ENCODE measurements at regions not wholly inside any gene's neighbourhood (a gene's known extent, or its start where the extent isn't known, plus 50 kb on each side); places are given as distances from the start of the nearest gene placed in this dataset.

DNA sequence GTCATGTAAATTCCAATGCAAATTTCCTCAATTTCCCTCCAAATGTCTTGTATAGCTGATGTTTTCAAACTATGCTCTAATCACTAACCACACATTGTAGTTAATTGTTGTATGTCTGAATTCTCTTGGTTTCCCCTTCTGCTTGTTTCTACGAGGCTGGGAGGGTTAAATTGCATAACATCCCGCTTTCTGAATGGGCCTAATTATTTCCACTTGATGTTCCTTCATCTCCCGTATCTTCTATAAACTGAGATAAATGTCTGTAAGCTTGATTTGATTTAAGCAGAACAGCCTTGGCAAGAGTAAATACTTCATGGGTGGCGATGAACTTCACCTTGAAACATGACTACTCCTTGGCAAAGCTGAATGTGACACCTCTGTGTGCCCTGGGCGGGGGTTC is 72.2 kb downstream of the SERINC2 start:
- Histone ChIP-seq H3K4me1 (ENCODE audit: control insufficient read depth, extremely low read depth, insufficient read depth, low read length) (no peaks in the 10 kb centered on the region), H3K27ac (ENCODE audit: insufficient read depth, low read depth, low read length) (no peak overlapping the region), H4K20me1 (replicated peaks; ENCODE audit: control insufficient read depth, extremely low read depth, insufficient read depth, low read length) (no peaks in the 10 kb centered on the region), H3K9me3 (replicated peaks; ENCODE audit: control insufficient read depth, insufficient read depth, low read length) (no peaks in the 10 kb centered on the region), H3K79me2 (ENCODE audit: control insufficient read depth, insufficient read depth, low read length) (no peaks in the 10 kb centered on the region), H3K36me3 (ENCODE audit: control insufficient read depth in 2 of 2, extremely low read depth in 1 of 2, insufficient read depth in 2 of 2, low read length in 2 of 2) (no peaks in the 10 kb centered on the region), H3K9ac (replicated peaks; ENCODE audit: extremely low read depth, insufficient read depth, low read length) (no peak overlapping the region), H2AFZ (ENCODE audit: low read depth, low read length) (no peak overlapping the region), H3K9me1 (replicated peaks; ENCODE audit: control insufficient read depth, extremely low read depth, insufficient read depth, low read length) (no peaks in the 10 kb centered on the region), H3K27me3 (ENCODE audit: control insufficient read depth in 2 of 2, insufficient read depth in 2 of 2, low read length in 2 of 2) (peaks cover 2 to 9% of the 10 kb centered on the region in 2 experiments), H3K4me2 (ENCODE audit: insufficient read depth, low read length) (no peak overlapping the region), H3K4me3 (replicated peaks in 1 of 3; ENCODE audit: insufficient read depth in 1 of 3, low read depth in 1 of 3, low read length in 3 of 3) (no peak overlapping the region)
- no TSS peak for BruUV-seq (replicated peaks)
- POLR2A ChIA-PET: no interaction called here
- no peak for DNase-seq (ENCODE audit: low read depth, low spot score)
- dilution Hi-C loops (cut with MboI; ENCODE audit: extremely low pct_ligation_motif_present, low sequenced_read_pairs): no loop called here
- CTCF ChIA-PET: no interaction called here
- intact Hi-C loops (cut with micrococcal nuclease): no loop called here
- TF ChIP-seq FOS (IDR thresholded peaks at IDR 0.05; ENCODE audit: borderline replicate concordance, insufficient read depth, low read length): no peak
- TF ChIP-seq GATA2 (IDR thresholded peaks at IDR 0.05; ENCODE audit: insufficient read depth, insufficient read length, low read depth, low read length): no peak
- TF ChIP-seq, protein P1, sequence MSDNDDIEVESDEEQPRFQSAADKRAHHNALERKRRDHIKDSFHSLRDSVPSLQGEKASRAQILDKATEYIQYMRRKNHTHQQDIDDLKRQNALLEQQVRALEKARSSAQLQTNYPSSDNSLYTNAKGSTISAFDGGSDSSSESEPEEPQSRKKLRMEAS (IDR thresholded peaks at IDR 0.05; ENCODE audit: insufficient read depth, insufficient read length): no peak
- TF ChIP-seq, protein P2, sequence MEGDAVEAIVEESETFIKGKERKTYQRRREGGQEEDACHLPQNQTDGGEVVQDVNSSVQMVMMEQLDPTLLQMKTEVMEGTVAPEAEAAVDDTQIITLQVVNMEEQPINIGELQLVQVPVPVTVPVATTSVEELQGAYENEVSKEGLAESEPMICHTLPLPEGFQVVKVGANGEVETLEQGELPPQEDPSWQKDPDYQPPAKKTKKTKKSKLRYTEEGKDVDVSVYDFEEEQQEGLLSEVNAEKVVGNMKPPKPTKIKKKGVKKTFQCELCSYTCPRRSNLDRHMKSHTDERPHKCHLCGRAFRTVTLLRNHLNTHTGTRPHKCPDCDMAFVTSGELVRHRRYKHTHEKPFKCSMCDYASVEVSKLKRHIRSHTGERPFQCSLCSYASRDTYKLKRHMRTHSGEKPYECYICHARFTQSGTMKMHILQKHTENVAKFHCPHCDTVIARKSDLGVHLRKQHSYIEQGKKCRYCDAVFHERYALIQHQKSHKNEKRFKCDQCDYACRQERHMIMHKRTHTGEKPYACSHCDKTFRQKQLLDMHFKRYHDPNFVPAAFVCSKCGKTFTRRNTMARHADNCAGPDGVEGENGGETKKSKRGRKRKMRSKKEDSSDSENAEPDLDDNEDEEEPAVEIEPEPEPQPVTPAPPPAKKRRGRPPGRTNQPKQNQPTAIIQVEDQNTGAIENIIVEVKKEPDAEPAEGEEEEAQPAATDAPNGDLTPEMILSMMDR (IDR thresholded peaks at IDR 0.05; ENCODE audit: extremely low read depth in 1 of 2, insufficient read depth in 1 of 2, low read depth in 1 of 2, low read length in 2 of 2): no peak
- no peak for TF ChIP-seq POLR2A (IDR thresholded peaks at IDR 0.05; ENCODE audit: low read depth, low read length)
- TF ChIP-seq JUN (IDR thresholded peaks at IDR 0.05; ENCODE audit: borderline replicate concordance, insufficient read depth, insufficient read length, low read depth): no peak
- no peak for TF ChIP-seq EZH2 (IDR thresholded peaks at IDR 0.05; ENCODE audit: borderline replicate concordance, low read depth, low read length, severe bottlenecking)
- no peak for TF ChIP-seq POLR2AphosphoS5 (IDR thresholded peaks at IDR 0.05; ENCODE audit: insufficient read depth, low read depth, low read length)
- no peak for TF ChIP-seq MYC (IDR thresholded peaks at IDR 0.05; ENCODE audit: low read depth, low read length)
- no peak for FAIRE-seq
